ENCODE measurements at regions not wholly inside any gene's neighbourhood (a gene's known extent, or its start where the extent isn't known, plus 50 kb on each side); places are given as distances from the start of the nearest gene placed in this dataset.

GRCh38 chr2:62596061-62596921 lies 90.3 kb upstream of the TMEM17 start:
- peak; percentile 82 for DNase-seq (ENCODE audit: low read depth)

GRCh38 chr2:62595474-62595873 lies 89.5 kb upstream of the TMEM17 start:
- DNase-seq (ENCODE audit: low read depth) = no peak

- no peak for DNase-seq (ENCODE audit: low read depth)
Observed at GRCh38 chr2:62593825-62594224, 87.8 kb upstream of the TMEM17 start.

GRCh38 chr2:62591491-62591890 lies 85.5 kb upstream of the TMEM17 start:
- DNase-seq (ENCODE audit: low read depth) = no peak

- DNase-seq (ENCODE audit: low read depth) = no peak
Observed at GRCh38 chr2:62589691-62590356, 83.8 kb upstream of the TMEM17 start.

GRCh38 chr2:62587592-62587991 lies 81.6 kb upstream of the TMEM17 start:
- DNase-seq (ENCODE audit: low read depth) = no peak

- no peak for DNase-seq (ENCODE audit: low read depth)
Observed at GRCh38 chr2:62586981-62587380, 81.0 kb upstream of the TMEM17 start.

GRCh38 chr2:62578803-62579640 lies 73.0 kb upstream of the TMEM17 start:
- peak; percentile 87 for DNase-seq (ENCODE audit: low read depth)

- peak; percentile 96 for DNase-seq (ENCODE audit: low read depth)
Observed at GRCh38 chr2:62577994-62578781, 72.2 kb upstream of the TMEM17 start.

GRCh38 chr2:62576276-62576939 lies 70.4 kb upstream of the TMEM17 start:
- no peak for DNase-seq (ENCODE audit: low read depth)

GRCh38 chr2:62573936-62574335 lies 67.9 kb upstream of the TMEM17 start:
- no peak for DNase-seq (ENCODE audit: low read depth)

GRCh38 chr2:62573137-62573731 lies 67.2 kb upstream of the TMEM17 start:
- no peak for DNase-seq (ENCODE audit: low read depth)

- DNase-seq (ENCODE audit: low read depth) = no peak
Observed at GRCh38 chr2:62570861-62571698, 65.1 kb upstream of the TMEM17 start.

GRCh38 chr2:62569907-62570841 lies 64.2 kb upstream of the TMEM17 start:
- no peak for DNase-seq (ENCODE audit: low read depth)

- DNase-seq (ENCODE audit: low read depth) = no peak
Observed at GRCh38 chr2:62568983-62569837, 63.2 kb upstream of the TMEM17 start.

GRCh38 chr2:62568074-62568473 lies 62.1 kb upstream of the TMEM17 start:
- no peak for DNase-seq (ENCODE audit: low read depth)

GRCh38 chr2:62567669-62568068 lies 61.7 kb upstream of the TMEM17 start:
- DNase-seq (ENCODE audit: low read depth) = no peak

GRCh38 chr2:62566847-62567246 lies 60.9 kb upstream of the TMEM17 start:
- DNase-seq (ENCODE audit: low read depth) = no peak

Measured in HS-5 (cell line).